NCI-H82 (cell line): ENCODE measurements at regions not wholly inside any gene's neighbourhood (a gene's known extent, or its start where the extent isn't known, plus 50 kb on each side); places are given as distances from the start of the nearest gene placed in this dataset.
"Not testable (repeated sequence)": the region's sequence is repeated elsewhere in the genome, so short reads cannot be mapped to it uniquely, and the experiment has no call there.

ENCODE experiments used
- DNase-seq: peaks from one replicate; lab custom pipeline; 2025; lab: John Stamatoyannopoulos, UW

DNA sequence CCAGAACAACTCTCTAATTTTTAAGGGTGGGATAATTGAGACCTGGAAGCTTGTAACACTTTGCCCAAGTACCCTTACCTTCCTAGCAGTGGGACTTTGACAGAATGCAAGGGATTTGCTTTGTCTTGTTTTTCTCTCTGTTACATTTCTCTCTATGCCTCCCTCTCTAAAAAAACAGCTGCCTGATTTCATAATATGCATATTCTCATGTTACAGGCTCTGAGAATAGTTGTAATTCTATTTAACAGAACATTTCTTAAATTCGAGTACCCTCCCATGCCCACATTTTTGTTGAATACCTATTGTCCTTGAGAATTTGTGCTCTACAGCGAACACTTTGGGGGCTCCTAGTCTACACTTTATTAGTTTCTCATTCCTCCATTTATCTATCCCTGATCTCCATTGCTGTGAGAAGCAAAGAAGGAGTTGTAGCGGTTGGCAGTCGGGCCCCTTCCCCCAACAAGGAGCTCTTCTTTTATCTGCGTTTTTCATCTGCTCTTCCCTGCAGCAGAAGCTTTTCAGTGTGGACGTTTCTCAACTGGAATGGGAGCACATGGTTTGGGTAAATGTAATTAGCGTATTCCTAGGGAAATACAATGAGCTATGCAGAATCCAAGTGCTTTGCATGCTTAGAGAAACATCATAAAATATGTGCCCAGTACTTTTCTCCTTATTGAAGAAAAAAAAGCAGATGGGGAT lies 117.7 kb upstream of the CCDC90B start:
- peak; percentile 13 for DNase-seq

GRCh38 chr11:83401506-83402225 lies 115.5 kb upstream of the CCDC90B start:
- no peak for DNase-seq

DNA sequence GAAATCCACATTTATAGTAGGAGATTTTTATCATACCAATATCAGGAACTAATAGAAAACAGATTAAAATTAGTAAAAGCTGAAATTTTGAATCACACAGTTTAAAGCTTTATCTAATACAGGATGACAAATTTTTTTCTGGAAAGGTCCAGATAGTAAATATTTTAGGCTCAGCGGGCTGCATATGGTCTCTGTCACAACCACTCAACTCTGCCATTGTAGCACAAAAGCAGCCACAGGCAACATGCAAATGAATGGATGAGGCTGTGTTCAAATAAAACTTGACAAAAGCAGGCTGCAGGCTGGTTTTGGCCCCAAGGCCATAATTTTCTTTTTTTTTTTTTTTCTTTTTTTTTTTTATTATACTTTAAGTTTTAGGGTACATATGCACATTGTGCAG lies 108.2 kb upstream of the CCDC90B start:
- no peak for DNase-seq

DNA sequence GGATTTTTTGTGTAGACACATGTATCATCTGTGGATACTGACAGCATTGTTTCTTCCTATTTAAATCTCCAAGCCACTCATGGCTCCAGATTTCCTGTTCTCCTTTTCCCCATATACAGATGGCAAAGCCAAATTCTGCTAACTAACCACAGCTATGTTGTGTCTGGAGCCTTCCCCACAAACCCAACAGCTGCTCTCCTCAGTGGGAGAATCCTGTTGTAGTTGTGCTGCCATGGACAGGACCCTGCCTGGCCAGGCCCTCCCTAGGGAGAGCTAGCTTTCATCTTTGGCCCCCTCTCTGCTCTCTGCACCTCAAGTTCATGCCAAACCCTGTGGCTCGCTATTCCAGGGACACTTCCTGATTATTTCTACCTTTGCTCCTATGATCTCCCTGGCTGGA lies 106.4 kb upstream of the CCDC90B start:
- peak; percentile 5 for DNase-seq

DNA sequence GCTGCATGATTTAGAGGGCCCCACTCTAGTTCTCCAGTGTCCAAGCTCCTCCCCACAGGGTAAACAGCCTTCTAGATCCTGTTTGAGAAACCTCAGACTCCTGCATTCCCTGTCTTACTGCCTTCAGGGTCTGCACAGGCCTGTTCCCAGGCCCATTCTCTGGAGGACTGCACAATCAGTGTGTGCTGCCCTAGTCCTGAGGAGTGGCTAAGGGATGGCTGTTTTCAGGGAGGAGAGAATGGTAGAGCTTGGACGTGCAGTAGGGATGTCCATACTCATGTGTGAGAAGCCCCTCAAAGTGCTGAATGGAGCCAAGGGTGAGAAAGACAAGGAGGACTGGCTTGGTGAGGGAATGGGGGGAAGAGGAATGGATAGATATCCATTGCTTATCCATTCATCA lies 103.8 kb upstream of the CCDC90B start:
- no peak for DNase-seq

GRCh38 chr11:83383838-83384237 lies 97.7 kb upstream of the CCDC90B start:
- DNase-seq: not testable (repeated sequence)

DNA sequence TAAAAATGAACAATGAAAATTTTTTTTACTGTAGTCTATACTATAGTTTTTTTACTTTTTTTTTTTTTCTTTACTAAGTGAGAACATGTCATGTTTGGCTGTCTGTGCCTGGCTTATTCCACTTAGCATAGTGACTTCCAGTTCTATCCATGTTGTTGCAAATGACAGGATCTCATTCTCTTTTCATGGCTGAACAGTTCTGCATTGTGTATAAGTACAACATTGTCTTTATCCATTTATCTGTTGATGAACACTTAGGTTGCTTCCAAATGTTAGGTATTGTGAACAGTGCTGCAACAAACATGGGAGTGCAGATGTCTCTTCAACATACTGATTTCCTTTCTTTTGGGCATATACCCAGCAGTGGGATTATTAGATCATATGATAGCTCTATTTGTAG lies 88.1 kb upstream of the CCDC90B start:
- DNase-seq: no peak

- DNase-seq: peak; percentile 14
Measured at GRCh38 chr11:83371489-83371888, 85.3 kb upstream of the CCDC90B start.

- no peak for DNase-seq
Measured at GRCh38 chr11:83367745-83368144, 81.6 kb upstream of the CCDC90B start.

GRCh38 chr11:83364500-83365045 lies 78.4 kb upstream of the CCDC90B start:
- DNase-seq: no peak

DNA sequence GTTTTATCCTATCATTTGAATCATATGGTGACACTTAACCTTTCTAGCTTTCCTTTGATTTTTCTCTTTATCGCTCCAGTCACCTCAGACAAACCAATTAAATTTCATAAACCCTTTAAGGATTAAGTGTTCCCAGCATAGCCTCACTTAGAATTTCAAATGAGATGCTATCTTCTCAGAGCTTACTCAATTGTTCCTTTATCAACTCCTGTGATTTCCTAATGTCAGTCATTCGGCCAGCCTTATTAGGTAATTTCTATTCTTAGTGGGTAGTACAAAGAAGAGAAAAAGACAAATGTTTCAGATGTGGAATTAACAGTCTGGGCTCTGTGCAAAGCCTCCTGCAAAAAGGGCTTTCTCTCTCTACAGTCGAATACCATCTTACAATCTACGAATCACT lies 77.1 kb upstream of the CCDC90B start:
- DNase-seq: peak; percentile 48

- no peak for DNase-seq
Measured at GRCh38 chr11:83361831-83362230, 75.7 kb upstream of the CCDC90B start.

- DNase-seq: peak; percentile 79
Measured at GRCh38 chr11:83355391-83355790, 69.2 kb upstream of the CCDC90B start.

GRCh38 chr11:83350187-83350586 lies 64.0 kb upstream of the CCDC90B start:
- peak; percentile 6 for DNase-seq

GRCh38 chr11:83349296-83349695 lies 63.1 kb upstream of the CCDC90B start:
- DNase-seq: no peak

- DNase-seq: not testable (repeated sequence)
Measured at GRCh38 chr11:83346706-83347105, 60.5 kb upstream of the CCDC90B start.

DNA sequence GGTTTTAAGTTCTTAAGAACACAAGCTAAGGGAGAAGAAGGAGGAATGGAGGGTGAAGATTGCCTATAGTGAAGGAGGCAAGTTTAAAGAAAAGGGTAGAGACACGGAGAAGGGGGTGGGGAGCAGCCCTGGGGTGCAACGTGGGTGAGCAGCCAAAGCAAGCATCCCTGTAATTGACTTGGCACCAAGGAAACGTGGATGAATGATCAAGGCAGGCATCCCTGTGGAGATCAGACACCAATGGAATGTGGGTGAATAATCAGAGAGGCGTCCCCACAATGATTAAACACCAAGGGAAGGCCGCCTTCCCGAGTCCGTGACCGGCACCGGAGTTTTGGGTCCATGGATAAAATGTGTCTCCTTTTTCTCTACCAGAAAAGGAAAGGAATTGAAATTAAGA lies 58.4 kb upstream of the CCDC90B start:
- DNase-seq: not testable (repeated sequence)

- no peak for DNase-seq
Measured at GRCh38 chr11:83336993-83337392, 50.8 kb upstream of the CCDC90B start.
